Activated T-cell treated with anti-CD3 and anti-CD28 coated beads for 24 hours (primary cell): ENCODE measurements at regions not wholly inside any gene's neighbourhood (a gene's known extent, or its start where the extent isn't known, plus 50 kb on each side); places are given as distances from the start of the nearest gene placed in this dataset.
"Not testable (repeated sequence)": the region's sequence is repeated elsewhere in the genome, so short reads cannot be mapped to it uniquely, and the experiment has no call there.

Experiments used
- DNase-seq: peaks from one replicate; pipeline ENCODE4 v3.0.0-alpha.2; 2020; ENCODE audit warnings: low read depth

DNA sequence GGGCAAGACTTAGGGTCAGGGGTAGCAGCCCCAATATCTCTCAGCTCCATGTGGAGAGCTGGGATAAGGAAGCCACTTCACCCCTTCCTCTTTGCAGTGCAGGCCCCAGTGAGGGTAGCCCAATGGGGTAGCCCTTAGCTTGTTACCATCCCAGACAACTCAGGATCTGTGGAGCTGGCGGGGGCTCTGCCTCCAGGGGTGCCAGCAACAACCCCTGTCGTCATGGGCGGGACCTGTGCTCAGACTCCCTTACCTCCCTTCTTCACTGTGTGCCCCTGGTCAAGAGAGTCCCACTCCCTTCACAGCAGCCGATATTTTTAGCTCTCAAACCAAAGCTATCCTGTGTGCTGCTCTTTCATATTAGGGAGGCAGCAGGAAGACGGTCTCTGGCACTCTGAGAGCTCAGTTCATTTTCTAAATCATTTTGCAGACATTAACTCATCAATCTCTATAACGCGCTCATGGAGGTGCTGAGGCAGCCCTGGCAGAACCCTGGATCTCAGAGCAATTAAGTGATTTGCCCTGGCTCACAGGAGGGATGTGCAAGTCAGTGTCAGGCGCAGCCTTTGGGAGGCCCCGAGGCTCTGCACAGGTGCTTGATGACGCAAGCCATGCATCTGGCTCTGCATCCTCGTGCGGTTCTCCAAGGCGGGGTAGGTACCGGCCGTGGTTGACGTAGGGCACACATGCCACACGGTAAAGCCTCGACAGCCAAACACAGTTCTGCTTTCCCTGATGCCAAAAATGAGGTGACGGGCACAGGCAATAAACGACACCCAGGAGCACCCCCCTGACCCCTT, 357.6 kb downstream of the SHANK2 start:
- DNase-seq = no peak

DNA sequence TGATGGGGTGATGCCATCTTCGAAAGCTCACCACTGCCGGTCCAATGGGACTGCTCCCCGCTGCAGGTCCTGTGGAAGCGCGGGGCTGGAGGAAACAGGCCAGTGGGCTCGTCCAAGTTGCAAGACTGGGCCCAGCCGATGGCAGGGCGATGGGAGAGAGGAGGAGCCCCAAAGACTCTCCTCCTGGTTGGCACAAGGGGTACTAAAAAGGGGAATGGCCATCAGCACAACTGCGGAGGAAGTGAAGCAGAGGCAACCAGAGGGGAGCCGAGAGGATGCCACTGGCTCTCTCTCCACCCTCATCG, 357.1 kb downstream of the SHANK2 start:
- DNase-seq = no peak

DNA sequence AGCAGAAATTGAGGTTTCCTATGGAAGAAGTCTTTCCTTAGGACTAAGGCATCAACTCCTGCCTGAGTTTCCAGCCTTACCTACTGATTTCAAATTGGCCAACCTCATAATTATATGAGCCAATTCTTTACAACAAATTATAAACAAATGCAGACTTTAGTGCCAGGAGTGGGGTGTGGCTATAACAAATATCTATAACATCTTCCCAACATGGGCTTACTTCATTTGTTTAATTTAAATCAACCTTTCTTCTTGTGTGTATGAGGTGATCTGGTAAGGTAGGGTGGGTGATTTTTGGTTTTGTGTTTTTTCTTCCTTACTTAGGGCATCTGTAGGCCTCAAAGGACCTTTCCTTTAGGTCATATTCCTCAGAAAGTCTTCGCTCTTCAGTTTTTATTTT, 354.9 kb downstream of the SHANK2 start:
- DNase-seq = no peak

DNA sequence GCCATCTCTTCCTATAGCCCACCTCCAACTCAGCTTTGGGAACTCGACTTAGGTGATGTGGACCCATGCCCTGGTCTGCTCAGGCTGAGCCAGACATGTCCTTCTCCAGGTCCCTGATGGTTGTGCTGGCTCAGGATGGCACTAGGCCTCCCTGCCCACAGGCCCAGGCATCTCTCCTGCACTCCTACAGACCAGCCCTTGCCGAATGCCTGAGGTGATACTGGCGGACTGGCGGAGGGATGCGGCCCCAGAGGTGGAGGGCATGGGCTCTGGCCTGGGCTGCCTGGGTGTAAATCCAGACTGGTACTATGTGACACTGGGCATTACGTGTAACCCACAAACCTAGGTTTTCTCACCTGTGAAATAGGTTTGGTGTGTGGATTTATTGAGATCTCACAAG, 352.8 kb downstream of the SHANK2 start:
- DNase-seq = no peak

DNA sequence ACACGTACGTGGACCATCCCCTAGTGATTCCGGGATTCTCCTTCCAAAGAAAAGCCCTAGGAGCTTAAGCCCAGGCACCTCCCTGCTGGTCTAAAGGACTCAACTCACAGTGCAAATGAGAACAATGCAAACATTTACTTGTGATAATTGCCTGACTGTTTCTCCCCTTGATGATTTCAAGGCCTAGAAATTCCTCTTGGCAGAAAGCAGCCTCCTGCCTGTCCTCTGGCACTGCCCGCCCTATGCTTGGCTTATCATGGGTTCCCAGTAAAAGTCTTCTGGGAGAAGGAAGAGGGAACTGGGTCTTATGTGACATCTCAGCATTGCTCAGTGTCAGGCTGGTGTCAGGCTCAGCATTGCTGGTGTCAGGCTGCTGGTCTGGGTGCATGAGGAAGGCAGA, 351.8 kb downstream of the SHANK2 start:
- DNase-seq = no peak

DNA sequence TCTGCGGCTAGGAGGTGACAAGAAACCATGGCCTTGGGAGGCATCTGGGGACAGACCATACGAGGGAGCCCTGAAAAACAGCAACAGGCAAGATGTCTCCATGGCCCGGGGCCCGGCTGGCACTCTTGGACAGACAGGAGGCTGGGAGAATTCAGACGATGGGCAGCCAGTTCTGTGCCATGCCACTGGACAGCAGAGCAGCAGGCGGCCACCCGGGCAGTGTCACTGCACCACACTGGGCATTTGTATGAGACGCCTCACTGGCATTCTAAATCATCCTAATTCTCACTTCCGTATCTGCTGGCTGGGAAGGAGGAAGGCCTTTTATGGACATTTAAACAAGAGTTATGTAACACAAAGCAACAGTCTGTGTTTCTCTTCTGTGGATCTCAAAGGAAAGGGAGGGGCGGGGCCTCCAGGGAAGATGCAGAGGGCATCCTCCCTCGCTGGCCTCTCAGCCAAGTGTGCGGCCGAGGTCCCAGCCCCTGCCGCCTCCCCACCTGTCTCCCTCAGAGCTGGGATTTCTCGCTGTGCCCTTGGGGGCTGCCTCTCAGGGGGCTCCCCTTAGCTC, 350.3 kb downstream of the SHANK2 start:
- no peak for DNase-seq

DNA sequence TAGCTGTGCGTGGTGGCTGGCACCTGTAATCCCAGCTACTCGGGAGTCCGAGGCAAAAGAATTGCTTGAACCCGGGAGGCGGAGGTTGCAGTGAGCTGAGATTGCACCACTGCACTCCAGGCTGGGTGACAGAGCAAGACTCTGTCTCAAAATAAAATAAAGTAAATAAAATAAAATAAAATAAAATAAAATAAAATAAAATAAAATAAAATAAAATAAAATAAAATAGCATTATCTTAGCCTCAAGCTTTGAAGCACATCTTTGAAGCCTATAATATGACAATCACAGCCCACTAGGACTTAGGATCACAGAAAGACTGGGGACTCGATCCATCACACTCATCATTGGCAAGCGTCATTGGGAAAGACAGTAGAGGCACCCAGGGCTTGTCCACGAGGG, 349.1 kb downstream of the SHANK2 start:
- not testable (repeated sequence) for DNase-seq

DNA sequence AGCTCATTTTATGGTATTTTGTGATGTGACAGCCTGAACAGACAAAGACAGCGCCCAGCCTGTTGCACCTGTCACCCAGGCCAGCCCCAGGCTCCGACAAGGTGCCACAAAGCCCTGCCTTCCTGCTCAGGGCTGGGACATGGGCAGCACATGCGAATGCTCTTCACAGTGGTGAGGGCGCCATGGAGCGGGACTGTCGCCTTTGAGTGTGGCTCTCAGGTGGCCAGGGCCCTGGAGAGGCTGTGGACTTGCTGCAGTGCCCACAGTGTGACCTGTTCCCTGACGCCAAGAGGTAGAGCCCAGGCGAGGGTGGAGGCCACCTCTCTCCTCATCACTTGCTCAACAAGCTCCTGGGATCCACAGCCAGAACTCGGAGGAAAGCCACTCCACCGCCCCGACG, 346.3 kb downstream of the SHANK2 start:
- DNase-seq = no peak

DNA sequence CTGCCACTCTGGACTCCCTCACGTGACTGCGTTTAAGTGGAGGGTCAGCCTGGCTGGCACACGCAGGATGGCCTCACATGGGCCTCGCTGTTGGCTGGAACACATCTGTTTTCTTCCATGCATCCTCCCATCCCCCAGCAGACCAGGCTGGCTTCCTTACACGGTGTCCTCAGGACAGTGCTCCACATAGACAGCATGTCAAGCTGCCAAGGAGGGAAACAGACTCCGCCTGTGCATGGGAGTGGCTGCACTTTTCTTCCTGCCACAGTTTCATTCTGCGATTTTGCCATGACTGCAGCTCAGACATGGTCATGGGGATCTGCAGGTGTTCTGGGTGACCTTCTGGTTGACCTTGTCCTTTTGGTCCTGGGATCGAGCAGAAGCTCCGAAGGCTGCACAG, 344.2 kb downstream of the SHANK2 start:
- DNase-seq = no peak

DNA sequence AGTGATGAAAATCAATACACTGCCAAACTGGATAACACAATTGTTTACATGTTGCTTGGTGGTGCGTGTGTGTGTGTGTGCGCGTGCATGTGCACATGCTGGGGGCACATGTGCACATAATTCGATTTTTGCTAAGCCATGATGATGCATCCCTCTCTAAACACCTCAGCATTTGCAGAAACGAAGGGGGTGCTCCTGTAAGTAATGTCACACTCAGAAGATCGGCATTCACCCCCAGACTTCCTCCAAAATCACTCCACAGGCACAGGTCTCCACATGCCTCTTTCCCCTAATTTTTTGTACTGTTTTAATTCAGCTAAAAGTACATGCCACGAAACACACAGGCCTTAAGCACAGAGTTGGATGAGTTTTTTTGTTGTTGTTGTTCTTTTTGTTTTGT, 341.5 kb downstream of the SHANK2 start:
- no peak for DNase-seq

DNA sequence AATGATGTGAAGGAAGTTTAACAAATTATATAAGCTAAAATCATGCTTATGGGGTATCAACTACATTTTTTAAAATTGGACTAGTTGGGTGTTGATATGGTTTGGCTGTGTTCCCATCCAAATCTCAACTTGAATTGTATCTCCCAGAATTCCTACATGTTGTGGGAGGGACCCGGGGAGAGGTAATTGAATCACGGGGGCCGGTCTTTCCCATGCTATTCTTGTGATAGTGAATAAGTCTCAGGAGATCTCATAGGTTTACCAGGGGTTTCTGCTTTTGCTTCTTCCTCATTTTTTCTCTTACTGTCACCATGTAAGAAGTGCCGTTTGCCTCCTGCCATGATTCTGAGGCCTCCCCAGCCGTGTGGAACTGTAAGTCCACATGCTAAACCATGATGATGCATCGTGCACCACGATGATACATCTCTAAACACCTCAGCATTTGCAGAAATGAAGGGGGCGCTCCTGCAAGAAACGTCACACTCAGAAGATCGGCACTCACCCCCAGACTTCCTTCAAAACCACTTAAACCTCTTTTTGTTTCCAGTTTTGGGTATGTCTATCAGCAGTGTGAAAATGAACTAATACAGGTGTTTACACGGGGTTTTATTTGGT, 340.0 kb downstream of the SHANK2 start:
- DNase-seq = no peak

DNA sequence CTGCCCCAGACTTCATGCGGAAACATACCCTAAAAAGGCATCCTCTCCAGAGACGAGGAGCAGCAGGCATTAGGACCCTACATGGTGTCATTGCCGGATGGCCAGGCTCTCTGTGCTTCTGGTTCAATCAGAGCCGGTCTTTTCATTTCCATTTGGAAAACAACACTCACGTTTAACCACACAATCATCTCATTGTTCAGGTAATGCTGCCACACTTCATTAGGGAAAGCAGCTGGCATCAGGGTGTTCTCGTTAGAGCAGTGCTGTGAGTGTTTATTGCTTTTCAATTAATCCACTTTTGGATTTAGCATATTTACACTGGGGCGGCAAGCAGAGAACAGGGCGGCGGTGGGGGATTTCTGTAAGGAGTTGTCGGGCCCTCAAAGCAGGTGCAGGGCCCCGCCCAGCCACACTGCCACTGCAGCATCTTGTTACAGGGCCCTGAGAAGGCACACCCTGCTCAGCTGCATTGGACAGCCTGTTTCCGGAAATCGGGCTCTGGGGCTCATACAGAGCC, 338.6 kb downstream of the SHANK2 start:
- DNase-seq = no peak

DNA sequence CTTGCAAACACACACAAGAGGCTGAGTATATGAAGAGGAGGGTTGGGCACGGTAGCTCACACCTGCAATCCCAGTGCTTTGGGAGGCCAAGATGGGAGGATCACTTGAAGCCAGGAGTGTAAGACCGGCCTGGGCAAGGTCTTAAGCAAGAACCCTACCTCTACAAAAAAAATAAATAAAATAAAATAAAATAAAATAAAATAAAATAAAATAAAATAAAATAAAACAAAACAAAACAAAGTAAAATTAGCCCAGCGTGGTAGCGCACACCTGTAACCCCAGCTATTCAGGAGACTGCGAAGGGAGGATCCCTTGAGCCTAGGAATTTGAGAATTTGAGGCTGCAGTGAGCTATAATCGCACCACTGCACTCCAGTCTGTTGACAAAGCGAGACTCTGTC, 337.9 kb downstream of the SHANK2 start:
- no peak for DNase-seq

DNA sequence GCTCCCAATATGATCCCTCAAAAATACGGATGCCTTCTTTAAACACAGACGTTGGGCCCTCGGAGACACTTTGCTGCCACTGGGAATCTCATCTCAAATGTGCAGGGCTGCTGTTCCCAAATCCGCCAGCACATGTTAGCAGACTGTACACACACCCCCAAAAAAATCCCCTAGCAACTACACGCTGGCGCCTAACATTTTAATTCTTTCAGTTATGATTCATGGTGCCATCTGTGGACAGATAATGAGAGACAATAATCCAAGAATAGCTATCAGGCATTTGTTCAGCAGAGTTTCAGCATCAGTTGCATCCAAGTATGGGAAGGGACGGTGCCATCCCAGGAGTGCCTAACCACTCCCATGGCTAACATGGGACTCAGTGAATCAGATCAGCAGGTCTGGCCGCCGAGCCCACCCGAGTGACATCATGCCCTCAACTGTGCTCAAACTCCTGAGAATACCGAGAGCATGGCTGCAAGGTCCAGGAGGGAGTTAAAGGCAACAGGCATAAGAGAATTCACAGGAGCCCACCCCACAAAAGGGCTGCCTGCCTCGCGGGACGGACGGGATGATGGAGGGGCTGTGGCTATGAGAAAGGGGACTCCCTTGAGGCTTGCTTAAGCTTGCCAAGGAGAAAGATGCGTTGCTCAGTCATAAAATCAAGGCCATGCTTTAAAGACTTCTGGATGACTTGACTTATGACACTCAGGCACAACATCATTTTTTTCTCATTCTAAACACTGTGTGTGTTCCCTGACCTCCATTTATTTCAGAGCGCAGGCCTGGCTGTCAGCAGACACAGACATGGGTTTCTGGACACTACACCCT, 337.0 kb downstream of the SHANK2 start:
- no peak for DNase-seq

DNA sequence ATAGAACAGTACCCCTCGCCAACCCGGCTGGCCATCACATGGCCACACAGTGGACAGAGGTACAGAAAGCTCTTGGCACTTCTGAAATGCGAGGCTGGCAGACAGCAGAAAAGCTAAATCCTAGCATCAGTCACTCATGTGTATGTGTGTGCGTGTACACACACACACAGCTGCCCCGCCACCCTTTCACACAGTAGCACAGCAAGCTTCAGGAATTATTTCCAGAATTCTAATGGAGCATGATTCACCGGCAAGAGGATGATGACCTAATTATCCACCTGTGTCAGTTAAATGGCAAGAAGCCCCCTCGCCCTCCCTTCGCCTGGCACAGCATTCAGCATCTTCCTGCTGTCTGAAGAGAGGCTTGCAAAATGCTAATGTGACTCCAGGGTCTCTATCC, 336.0 kb downstream of the SHANK2 start:
- no peak for DNase-seq

DNA sequence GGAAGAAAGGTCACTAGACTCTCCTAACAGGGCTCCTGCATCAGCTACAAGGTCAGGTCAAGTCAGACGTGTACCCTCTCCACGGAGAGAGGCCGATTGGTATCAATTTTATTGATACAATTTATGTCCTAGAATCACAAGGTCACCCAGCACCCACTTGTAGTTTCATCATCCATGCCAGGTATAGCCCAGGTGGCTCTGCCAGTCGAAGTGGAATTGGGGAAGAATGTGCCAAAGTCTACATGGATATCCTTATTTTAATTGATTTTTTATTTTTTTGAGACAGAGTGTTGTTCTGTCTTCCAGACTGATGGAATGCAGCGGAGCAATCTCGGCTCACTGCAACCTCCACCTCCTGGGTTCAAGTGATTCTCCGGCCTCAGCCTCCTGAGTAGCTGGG, 334.1 kb downstream of the SHANK2 start:
- no peak for DNase-seq

DNA sequence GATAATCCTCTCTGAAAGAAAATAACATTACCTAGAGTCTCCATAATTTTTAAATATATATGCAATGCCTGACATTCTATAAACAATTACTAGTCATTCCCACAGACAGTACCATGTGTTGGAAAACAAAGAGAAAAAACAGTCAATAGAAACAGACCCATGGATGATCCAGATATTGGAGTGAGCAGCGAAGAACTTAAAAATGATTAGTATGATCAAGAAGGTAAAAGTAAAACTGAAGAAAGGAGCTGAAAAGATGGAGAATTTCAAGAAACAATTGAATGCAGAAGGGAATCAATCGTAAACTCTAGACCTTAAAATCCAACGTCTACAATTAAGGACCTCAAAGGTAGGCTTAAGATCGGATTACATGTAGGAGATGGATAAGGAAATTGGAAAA, 330.6 kb downstream of the SHANK2 start:
- no peak for DNase-seq

DNA sequence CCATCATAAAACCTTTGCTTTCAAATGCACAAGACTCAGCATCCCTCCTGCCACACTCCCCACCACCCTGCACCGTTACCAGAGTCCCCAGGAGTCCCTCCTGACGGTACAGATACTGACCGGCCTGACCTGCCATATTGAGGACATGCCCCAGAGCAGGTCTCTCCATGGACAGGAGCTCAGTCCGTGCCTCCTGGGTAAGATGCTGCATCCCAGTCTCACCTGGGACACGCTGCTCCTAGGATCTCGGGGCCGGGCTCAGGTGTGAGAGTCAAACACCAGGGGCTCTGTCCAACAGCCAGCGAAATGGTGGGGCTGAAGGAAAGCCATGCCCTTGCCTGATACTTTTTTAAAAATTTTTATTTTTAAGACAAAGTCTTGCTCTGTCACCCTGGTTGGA, 328.3 kb downstream of the SHANK2 start:
- DNase-seq = no peak

DNA sequence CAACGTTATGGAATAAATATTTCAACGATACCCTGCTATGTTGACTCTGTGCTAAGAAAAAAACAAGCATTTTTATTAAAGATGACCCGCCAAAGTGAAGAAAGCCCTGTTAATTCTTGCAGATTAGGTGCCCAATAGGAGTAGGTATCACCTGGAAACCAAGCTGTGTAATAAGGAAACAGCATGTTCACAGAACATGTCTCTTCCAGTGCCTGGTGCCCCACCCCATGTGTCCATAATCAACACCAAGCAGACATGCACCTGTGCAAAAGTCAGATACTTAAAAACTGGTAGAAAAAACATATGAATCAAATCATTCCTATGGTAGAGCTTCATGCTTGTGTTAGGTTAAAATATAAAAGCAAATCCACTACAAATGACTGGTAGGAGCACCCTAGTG, 327.1 kb downstream of the SHANK2 start:
- DNase-seq = no peak

DNA sequence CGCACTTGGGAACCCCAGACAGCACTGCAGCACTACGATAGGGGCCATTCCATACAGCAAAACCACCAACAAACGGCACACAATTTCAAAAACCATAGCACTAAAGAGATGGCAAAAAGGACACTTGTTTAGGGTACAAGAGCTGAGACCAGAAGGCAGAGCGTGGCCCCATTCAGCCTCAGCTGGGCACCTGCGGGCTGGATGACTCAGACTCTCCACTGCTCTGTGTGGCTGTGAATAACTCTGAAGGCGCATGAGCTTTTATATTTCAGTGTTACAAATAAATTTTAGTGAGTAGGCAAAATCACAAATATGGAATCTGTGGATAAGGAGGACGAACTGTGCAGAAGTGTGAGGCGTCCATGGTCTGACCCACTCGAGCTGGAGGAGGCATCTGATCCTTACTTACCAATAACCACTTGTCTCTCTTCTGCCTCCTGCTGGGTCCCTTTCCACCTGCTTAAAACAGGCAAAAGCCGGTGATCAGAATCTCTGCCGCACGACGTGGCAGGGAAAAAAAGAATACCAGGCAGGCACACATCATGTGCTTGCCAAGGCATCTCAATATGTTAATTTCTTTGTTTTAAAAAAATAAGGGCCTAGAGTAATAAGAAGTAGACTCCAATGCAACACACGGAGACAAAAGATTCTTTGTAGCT, 325.7 kb downstream of the SHANK2 start:
- no peak for DNase-seq

DNA sequence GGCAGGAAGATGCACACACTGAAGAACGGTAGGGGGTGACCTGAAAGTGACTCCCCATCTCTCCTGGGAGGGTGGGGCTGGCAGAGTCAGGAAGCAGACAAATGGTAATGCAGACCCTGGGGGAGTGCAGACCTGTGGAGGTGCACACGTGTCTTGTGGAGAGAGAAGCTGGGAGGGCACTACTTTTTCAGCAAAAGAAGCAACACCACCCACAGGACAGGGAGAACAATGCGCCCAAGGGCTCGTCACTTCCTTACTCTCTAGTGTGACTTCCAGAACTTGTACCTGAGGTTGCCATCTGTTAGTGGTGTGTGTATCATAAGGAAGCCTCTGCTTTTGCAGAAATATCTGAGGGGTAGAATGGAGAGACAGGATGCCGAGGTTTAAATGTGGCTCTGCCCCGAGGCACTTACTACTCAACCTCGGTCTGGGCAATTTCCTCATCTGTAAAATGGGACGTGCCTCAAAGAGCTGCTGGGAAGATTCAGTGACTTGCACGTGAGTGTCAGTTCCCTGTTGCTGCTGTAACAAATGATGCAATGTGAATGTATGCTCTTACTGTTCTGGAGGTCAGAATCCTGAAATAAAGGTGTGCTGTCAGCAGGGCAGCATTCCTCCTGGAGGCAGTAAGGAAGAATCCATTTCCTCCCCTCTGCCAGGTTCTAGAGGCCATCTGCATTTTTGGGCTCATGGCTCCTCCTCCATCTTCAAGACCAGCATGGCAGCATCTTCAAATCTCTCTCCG, 323.4 kb downstream of the SHANK2 start:
- DNase-seq = no peak

DNA sequence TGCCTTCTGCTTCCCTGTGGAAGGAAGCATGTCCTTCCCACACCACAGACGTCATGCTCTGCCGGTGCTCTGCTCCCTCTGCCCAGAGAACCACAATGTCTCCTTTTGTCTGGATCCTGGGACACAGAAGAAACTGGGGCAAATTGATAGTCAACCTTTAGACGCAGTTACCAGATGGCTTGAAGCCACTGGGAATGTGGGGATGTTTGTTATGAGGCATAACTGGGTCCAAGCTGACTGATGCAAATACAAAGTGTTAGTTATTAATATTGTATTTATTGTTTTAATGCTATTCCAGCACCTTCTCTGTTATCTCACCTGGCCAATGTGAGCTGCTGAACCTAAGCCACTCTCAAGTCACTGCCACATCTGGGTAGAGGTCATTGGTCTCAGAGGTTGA, 322.2 kb downstream of the SHANK2 start:
- no peak for DNase-seq
